D721Med (cell line): ENCODE measurements at regions not wholly inside any gene's neighbourhood (a gene's known extent, or its start where the extent isn't known, plus 50 kb on each side); places are given as distances from the start of the nearest gene placed in this dataset.

Source experiments
- DNase-seq: peaks from one replicate; pipeline ENCODE4 v3.0.0; 2011; ENCODE audit warnings: low spot score; ENCODE audit not compliant: insufficient read length
- FAIRE-seq: peaks from 2 replicates; lab custom pipeline; 2011; peaks lifted over from hg19 to GRCh38; lab: Jason Lieb, UNC
- CTCF ChIP-seq: IDR thresholded peaks from 2 replicates; pipeline ENCODE4 v1.5.1; 2012; ENCODE audit warnings: mild to moderate bottlenecking, control low read depth; ENCODE audit not compliant: insufficient read depth; ENCODE audit errors: missing control alignments

DNA sequence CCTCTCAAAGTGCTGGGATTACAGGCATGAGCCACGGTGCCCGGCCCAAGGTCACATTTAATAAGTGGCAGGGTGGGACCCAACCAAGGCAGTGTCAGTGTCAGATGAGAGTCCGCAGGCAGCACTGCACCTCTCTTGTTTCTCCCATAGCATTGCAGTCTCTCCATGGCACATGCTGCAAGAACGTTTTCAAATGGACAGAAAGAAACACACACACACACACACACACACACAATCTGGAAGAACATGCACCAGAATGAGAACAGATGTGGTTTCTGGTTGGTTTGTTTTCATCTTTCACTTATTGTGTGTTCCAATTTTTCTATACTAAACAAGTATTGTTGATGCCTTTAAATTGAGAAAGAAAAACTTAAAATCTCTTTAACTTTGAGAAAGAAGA is 126.5 kb downstream of the SYF2 start:
- no peak for DNase-seq
- FAIRE-seq, result no peak
- TF ChIP-seq CTCF, result no peak

DNA sequence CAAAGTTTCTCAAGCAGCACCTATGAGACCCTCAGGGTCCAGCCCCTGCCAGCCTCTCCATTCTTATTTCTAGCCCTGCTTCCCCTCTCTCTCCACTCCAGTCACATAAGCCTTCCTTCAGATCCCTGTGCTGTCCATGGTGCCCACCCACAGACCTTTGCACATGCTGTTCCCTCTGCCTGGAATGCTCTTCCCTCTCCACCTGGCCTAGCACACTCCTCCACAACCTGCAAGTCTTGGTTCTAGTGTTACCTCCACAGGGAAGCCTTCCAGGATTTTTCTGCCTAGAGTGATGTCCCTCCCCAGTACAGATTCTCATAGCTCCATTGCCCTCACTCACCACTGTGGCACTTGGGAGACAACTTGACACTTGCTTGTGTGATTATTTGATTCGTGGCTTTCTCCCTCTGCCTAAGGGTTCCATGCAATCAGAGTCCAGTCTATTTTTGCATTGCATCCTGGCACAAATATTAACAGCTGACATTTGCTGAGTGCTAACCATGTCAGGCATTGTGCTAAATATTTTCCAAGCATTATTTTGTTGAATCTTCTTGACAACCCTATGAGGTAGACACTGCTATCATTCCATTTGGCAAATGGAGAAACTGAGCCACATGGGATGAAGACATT is 127.3 kb downstream of the SYF2 start:
- no peak for TF ChIP-seq CTCF
- DNase-seq (no peak), FAIRE-seq (no peak)

GRCh38 chr1:25103164-25103795 is 129.0 kb downstream of the SYF2 start:
- no peak for DNase-seq
- FAIRE-seq, result no peak

DNA sequence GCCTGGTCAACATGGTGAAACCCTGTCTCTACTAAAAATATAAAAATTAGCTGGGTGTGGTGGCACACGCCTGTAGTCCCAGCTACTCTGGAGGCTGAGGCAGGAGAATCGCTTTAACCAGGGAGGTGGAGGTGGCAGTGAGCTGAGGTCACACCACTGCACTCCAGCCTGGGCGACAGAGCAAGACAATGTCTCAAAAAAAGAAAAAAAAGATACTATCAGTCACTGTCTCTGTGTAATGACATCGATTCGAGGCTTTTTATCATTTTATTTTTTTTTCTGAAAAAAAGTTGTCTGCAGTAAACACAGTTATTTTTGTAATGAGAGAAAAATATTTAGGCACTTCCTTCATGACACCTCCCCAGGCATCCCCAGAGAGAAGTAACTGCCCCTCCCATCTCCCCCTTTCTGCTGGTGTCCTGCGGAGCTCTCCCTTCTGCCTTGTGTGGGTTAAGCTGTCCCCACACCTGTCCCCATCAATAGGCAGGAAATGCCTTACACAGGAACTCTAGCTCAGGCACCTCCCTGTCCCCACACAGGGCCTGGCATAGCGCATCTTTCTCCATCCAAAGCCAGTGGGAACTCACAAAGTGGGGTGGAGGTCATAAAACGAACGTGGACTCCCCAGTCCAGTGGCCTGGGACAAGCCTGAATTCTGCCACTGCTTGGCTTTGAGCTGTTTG is 132.0 kb downstream of the SYF2 start:
- TF ChIP-seq CTCF, result no peak
- DNase-seq, result no peak
- no peak for FAIRE-seq

More at GRCh38 chr1:25103164-25103795, 129.0 kb downstream of the SYF2 start:
- no peak for TF ChIP-seq CTCF

- FAIRE-seq (no peak), DNase-seq (no peak)
- no peak for TF ChIP-seq CTCF
Observed at GRCh38 chr1:25099343-25099951, 132.9 kb downstream of the SYF2 start.

GRCh38 chr1:25098717-25099116 is 133.6 kb downstream of the SYF2 start:
- DNase-seq, result no peak
- no peak for FAIRE-seq
- no peak for TF ChIP-seq CTCF
